Breast epithelium (tissue), 4 donors: ENCODE measurements at regions not wholly inside any gene's neighbourhood (a gene's known extent, or its start where the extent isn't known, plus 50 kb on each side); places are given as distances from the start of the nearest gene placed in this dataset.

Experiments
- DNase-seq, 2 donors: peaks; one replicate each; pipeline ENCODE4 v3.0.0-alpha.2; 2019; ENCODE audit warnings: low spot score in 2 of 2
- H3K27ac ChIP-seq, 2 donors: fragments of 200-600 bp; sonication (generic) in 1 of 2; one replicate each; pipeline ENCODE4 v1.5.1; 2016 to 2019; ENCODE audit warnings: mild to moderate bottlenecking in 1 of 2
- H3K27me3 ChIP-seq, 2 donors: fragments of 200-600 bp; sonication (generic) in 1 of 2; one replicate each; pipeline versions ENCODE4 v1.5.1 to v1.6.0; 2017 to 2019; ENCODE audit warnings: control low read depth in 1 of 2, mild to moderate bottlenecking in 1 of 2
- H3K36me3 ChIP-seq: fragments of 200-600 bp; one replicate; pipeline ENCODE4 v1.5.1; 2019
- H3K4me1 ChIP-seq, 2 donors: fragments of 200-600 bp; sonication (generic); one replicate each; pipeline ENCODE4 v1.5.1; 2016 to 2019; ENCODE audit warnings: control low read depth in 1 of 2
- H3K4me3 ChIP-seq, 3 donors: fragments of 200-600 bp; sonication (generic); 1 replicate in 2 of 3; 2 replicates in 1 of 3; pipeline ENCODE4 v1.5.1; 2016 to 2019; ENCODE audit warnings: mild to moderate bottlenecking in 3 of 3, moderate library complexity in 2 of 3
- H3K9me3 ChIP-seq, 2 donors: fragments of 200-600 bp; sonication (generic) in 1 of 2; one replicate each; pipeline ENCODE4 v1.5.1; 2016 to 2019; ENCODE audit warnings: control low read depth in 1 of 2
- CTCF ChIP-seq, 3 donors: fragments of 450-650 bp; IDR thresholded peaks; one replicate each; pipeline ENCODE4 v1.5.1; 2016 to 2017; ENCODE audit warnings: antibody characterized with exemption in 3 of 3, mild to moderate bottlenecking in 3 of 3, moderate library complexity in 3 of 3
- POLR2A ChIP-seq: fragments of 450-650 bp; IDR thresholded peaks from one replicate; pipeline ENCODE4 v1.6.1; 2016; ENCODE audit warnings: antibody characterized with exemption, mild to moderate bottlenecking, moderate library complexity
- POLR2AphosphoS5 ChIP-seq, 3 donors: sonication (generic); formaldehyde crosslinking; IDR thresholded peaks; one replicate each; pipeline ENCODE4 v1.6.1; 2017; ENCODE audit warnings: antibody characterized with exemption in 3 of 3
- intact Hi-C: fragments of 100-400 bp; cut with DNase I; formaldehyde crosslinking; loops from one replicate; pipeline ENCODE4 v1.15.1; 2023; ENCODE audit warnings: low total_unique reads

- H3K36me3 ChIP-seq: no peaks in the 10 kb centered on the region
- DNase-seq: no peak
- H3K4me1 ChIP-seq: no peaks in the 10 kb centered on the region
- no peak overlapping the region for H3K27ac ChIP-seq
- no peaks in the 10 kb centered on the region for H3K27me3 ChIP-seq
- TF ChIP-seq POLR2A: no peak
- no peak for TF ChIP-seq CTCF (IDR thresholded peaks at IDR 0.05)
- TF ChIP-seq POLR2AphosphoS5 (IDR thresholded peaks at IDR 0.05): no peak
- no peaks in the 10 kb centered on the region for H3K9me3 ChIP-seq
- H3K4me3 ChIP-seq: no peak overlapping the region
- intact Hi-C loops: no loop called here
Measured at GRCh38 chr18:28740575-28740974, 563.6 kb upstream of the CDH2 start.

- no peak for DNase-seq
- intact Hi-C loops: no loop called here
- Histone ChIP-seq H3K27me3 (no peaks in the 10 kb centered on the region), H3K36me3 (no peaks in the 10 kb centered on the region), H3K4me3 (no peak overlapping the region), H3K27ac (no peak overlapping the region), H3K4me1 (no peaks in the 10 kb centered on the region), H3K9me3 (no peaks in the 10 kb centered on the region)
- TF ChIP-seq POLR2AphosphoS5 (IDR thresholded peaks at IDR 0.05): no peak
- TF ChIP-seq POLR2A: no peak
- no peak for TF ChIP-seq CTCF (IDR thresholded peaks at IDR 0.05)
Measured at GRCh38 chr18:28736951-28737350, 560.0 kb upstream of the CDH2 start.

GRCh38 chr18:28736223-28736622, 559.3 kb upstream of the CDH2 start:
- Histone ChIP-seq H3K27ac (no peak overlapping the region), H3K4me3 (no peak overlapping the region), H3K27me3 (no peaks in the 10 kb centered on the region), H3K36me3 (no peaks in the 10 kb centered on the region), H3K9me3 (no peaks in the 10 kb centered on the region), H3K4me1 (no peaks in the 10 kb centered on the region)
- intact Hi-C loops: no loop called here
- TF ChIP-seq POLR2AphosphoS5 (IDR thresholded peaks at IDR 0.05) (no peak), POLR2A (no peak), CTCF (IDR thresholded peaks at IDR 0.05) (no peak)
- no peak for DNase-seq

GRCh38 chr18:28735731-28736130, 558.8 kb upstream of the CDH2 start:
- Histone ChIP-seq H3K27ac (no peak overlapping the region), H3K27me3 (no peaks in the 10 kb centered on the region), H3K9me3 (no peaks in the 10 kb centered on the region), H3K4me3 (no peak overlapping the region), H3K36me3 (no peaks in the 10 kb centered on the region), H3K4me1 (no peaks in the 10 kb centered on the region)
- DNase-seq: no peak
- intact Hi-C loops: no loop called here
- TF ChIP-seq POLR2A: no peak
- no peak for TF ChIP-seq POLR2AphosphoS5 (IDR thresholded peaks at IDR 0.05)
- no peak for TF ChIP-seq CTCF (IDR thresholded peaks at IDR 0.05)

DNA sequence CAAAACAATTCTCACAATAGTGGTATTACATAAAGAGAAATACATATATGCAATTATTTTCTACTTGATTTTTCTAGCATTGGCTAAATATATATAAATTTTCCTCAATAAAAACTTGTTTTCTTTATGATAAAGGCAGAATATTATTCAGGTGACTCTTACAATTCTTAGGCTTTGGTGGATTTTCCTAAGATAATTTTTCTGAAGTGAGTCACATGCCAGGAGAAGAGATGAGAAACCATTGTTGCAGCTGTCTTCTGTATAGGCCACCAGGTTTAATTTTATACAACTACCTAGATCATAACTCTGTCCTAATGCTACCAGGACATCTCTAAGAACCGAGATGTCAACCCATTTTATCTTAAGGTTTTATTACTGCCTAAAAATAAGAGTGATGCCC, 552.4 kb upstream of the CDH2 start:
- Histone ChIP-seq H3K36me3 (no peaks in the 10 kb centered on the region), H3K4me1 (no peaks in the 10 kb centered on the region), H3K4me3 (no peak overlapping the region), H3K27ac (no peak overlapping the region), H3K9me3 (no peaks in the 10 kb centered on the region), H3K27me3 (no peaks in the 10 kb centered on the region)
- intact Hi-C loops: no loop called here
- DNase-seq: no peak
- TF ChIP-seq POLR2AphosphoS5 (IDR thresholded peaks at IDR 0.05) (no peak), CTCF (IDR thresholded peaks at IDR 0.05) (no peak), POLR2A (no peak)
